Ishikawa (cell line): ENCODE measurements at regions not wholly inside any gene's neighbourhood (a gene's known extent, or its start where the extent isn't known, plus 50 kb on each side); places are given as distances from the start of the nearest gene placed in this dataset.

Experiments
- EP300 ChIP-seq: IDR thresholded peaks from 2 replicates; pipeline ENCODE4 v1.6.1; 2012; ENCODE audit warnings: borderline replicate concordance
- REST ChIP-seq: IDR thresholded peaks from 2 replicates; pipeline ENCODE4 v1.6.1; 2012; ENCODE audit warnings: low read depth, mild to moderate bottlenecking
- USF1 ChIP-seq: IDR thresholded peaks from 2 replicates; pipeline ENCODE4 v1.6.1; 2012
- YY1 ChIP-seq: IDR thresholded peaks from 2 replicates; pipeline ENCODE4 v1.6.1; 2012; ENCODE audit warnings: low read depth

- TF ChIP-seq REST (no peak), USF1 (no peak), EP300 (no peak), YY1 (no peak)
These were observed 78.1 kb upstream of the DNAH14 start for GRCh38 chr1:224851210-224851847.
